Gastrocnemius medialis (tissue), 4 donors: ENCODE measurements at regions not wholly inside any gene's neighbourhood (a gene's known extent, or its start where the extent isn't known, plus 50 kb on each side); places are given as distances from the start of the nearest gene placed in this dataset.
"Not testable (repeated sequence)": the region's sequence is repeated elsewhere in the genome, so short reads cannot be mapped to it uniquely, and the experiment has no call there.

Experiments used
- ATAC-seq, 2 donors: fragments of 150-250 bp; one replicate each; pipeline ENCODE4 v1.9.1; 2016
- DNase-seq, 2 donors: peaks; one replicate each; pipeline ENCODE4 v3.0.0-alpha.2; 2019
- H3K27ac ChIP-seq, 4 donors: fragments of 200-600 bp; sonication (generic); 1 replicate in 1 of 4; 2 replicates in 3 of 4; pipeline ENCODE4 v1.5.1; 2016 to 2018; ENCODE audit warnings: mild to moderate bottlenecking in 2 of 4, moderate library complexity in 1 of 4
- H3K27me3 ChIP-seq, 3 donors: fragments of 200-600 bp; sonication (generic) in 2 of 3; 1 replicate in 1 of 3; 2 replicates in 2 of 3; pipeline versions ENCODE4 v1.5.1 to v1.6.0; 2016 to 2019; ENCODE audit warnings: mild to moderate bottlenecking in 1 of 3, moderate library complexity in 1 of 3
- H3K36me3 ChIP-seq, 2 donors: fragments of 200-600 bp; sonication (generic) in 1 of 2; one replicate each; pipeline ENCODE4 v1.5.1; 2017 to 2018
- H3K4me1 ChIP-seq, 2 donors: fragments of 200-600 bp; sonication (generic) in 1 of 2; one replicate each; pipeline ENCODE4 v1.5.1; 2016 to 2017; ENCODE audit warnings: mild to moderate bottlenecking in 2 of 2
- H3K4me3 ChIP-seq, 4 donors: fragments of 200-600 bp; sonication (generic) in 3 of 4; 1 replicate in 1 of 4; 2 replicates in 3 of 4; pipeline ENCODE4 v1.5.1; 2016 to 2019; ENCODE audit warnings: mild to moderate bottlenecking in 2 of 4
- H3K9me3 ChIP-seq, 3 donors: fragments of 200-600 bp; sonication (generic) in 2 of 3; 1 replicate in 1 of 3; 2 replicates in 2 of 3; pipeline ENCODE4 v1.5.1; 2016 to 2019
- CTCF ChIP-seq, 5 experiments: fragments of 450-650 bp in 3 of 5; fragments of 200-600 bp in 2 of 5; sonication (generic) in 2 of 5; IDR thresholded peaks in 4 of 5; conservative IDR thresholded peaks in 1 of 5; 1 replicate in 4 of 5; 2 replicates in 1 of 5; pipeline ENCODE4 v1.5.1; 2016 to 2019; ENCODE audit warnings: antibody characterized with exemption in 5 of 5, mild to moderate bottlenecking in 3 of 5, moderate library complexity in 3 of 5
- POLR2A ChIP-seq, 2 donors: fragments of 450-650 bp; IDR thresholded peaks; one replicate each; pipeline ENCODE4 v1.6.1; 2017; ENCODE audit warnings: antibody characterized with exemption in 2 of 2, mild to moderate bottlenecking in 2 of 2, moderate library complexity in 2 of 2
- in situ Hi-C, 4 donors: fragments of 200-750 bp; cut with MboI; loops; one replicate each; pipeline versions ENCODE4 v1.15.0 to v1.8.0; 2017; ENCODE audit warnings: low sequenced_read_pairs in 4 of 4
- intact Hi-C: fragments of 100-400 bp; cut with DNase I; formaldehyde crosslinking; loops from one replicate; pipeline ENCODE4 v1.15.1; 2023; ENCODE audit warnings: low total_unique reads

GRCh38 chr2:16066261-16067036, 126.1 kb downstream of the MYCN start:
- Histone ChIP-seq H3K4me3 (no peak overlapping the region), H3K27ac (no peak overlapping the region), H3K4me1 (no peaks in the 10 kb centered on the region), H3K9me3 (no peaks in the 10 kb centered on the region), H3K36me3 (no peaks in the 10 kb centered on the region), H3K27me3 (no peaks in the 10 kb centered on the region)
- DNase-seq, result no peak
- no peak for ATAC-seq
- in situ Hi-C loops, result no loop called here
- intact Hi-C loops, result no loop called here
- TF ChIP-seq CTCF (IDR thresholded peaks at IDR 0.05 in 4 of 5, conservative IDR thresholded peaks at IDR 0.05 in 1 of 5) (no peak), POLR2A (IDR thresholded peaks at IDR 0.05) (no peak)

DNA sequence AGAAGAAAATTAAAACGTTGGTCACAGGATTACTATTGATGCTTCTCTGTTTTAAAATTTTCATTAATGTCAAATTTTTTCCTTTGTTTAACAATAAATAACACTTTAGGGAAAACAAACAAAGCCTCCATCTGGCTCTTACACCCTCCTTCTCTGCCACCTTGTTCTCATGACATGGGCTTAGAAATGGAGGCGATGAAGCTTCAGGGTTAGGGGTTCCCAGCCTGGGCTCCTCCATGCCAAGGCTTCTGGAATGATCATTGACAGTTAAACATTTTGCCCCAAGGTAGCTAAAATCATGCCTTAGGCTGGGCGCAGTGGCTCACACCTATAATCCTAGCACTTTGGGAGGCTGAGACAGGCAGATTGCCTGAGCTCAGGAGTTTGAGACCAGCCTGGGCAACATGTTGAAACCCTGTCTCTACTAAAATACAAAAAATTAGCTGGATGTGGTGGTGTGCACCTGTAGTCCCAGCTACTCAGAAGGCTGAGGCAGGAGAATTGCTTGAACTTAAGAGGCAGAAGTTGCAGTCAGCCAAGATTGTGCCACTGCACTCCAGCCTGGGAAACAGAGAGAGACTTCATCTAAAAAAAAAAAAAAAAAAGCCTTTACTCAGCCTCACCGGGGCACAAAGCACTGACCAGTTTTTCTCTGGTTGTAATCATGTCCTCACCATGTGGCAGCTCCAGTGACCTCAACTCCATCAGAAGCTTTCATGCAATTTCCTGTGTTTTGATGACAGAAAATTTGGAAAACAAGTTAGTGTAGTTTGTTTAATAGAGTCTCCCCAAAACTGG, 125.1 kb downstream of the MYCN start:
- H3K4me3 ChIP-seq, H3K4me1 ChIP-seq, H3K36me3 ChIP-seq, H3K9me3 ChIP-seq, DNase-seq, ATAC-seq, H3K27ac ChIP-seq, intact Hi-C loops, in situ Hi-C loops, H3K27me3 ChIP-seq: not testable (repeated sequence)

- no peak for DNase-seq
- intact Hi-C loops (no loop called here), in situ Hi-C loops (no loop called here)
- no peaks in the 10 kb centered on the region for H3K4me1 ChIP-seq
- no peaks in the 10 kb centered on the region for H3K27me3 ChIP-seq
- TF ChIP-seq POLR2A (IDR thresholded peaks at IDR 0.05), result no peak
- TF ChIP-seq CTCF (IDR thresholded peaks at IDR 0.05 in 4 of 5, conservative IDR thresholded peaks at IDR 0.05 in 1 of 5), result no peak
- ATAC-seq, result no peak
- H3K36me3 ChIP-seq, result no peaks in the 10 kb centered on the region
- no peaks in the 10 kb centered on the region for H3K9me3 ChIP-seq
- no peak overlapping the region for H3K27ac ChIP-seq
- no peak overlapping the region for H3K4me3 ChIP-seq
Measured at GRCh38 chr2:16064745-16065144, 124.4 kb downstream of the MYCN start.

DNA sequence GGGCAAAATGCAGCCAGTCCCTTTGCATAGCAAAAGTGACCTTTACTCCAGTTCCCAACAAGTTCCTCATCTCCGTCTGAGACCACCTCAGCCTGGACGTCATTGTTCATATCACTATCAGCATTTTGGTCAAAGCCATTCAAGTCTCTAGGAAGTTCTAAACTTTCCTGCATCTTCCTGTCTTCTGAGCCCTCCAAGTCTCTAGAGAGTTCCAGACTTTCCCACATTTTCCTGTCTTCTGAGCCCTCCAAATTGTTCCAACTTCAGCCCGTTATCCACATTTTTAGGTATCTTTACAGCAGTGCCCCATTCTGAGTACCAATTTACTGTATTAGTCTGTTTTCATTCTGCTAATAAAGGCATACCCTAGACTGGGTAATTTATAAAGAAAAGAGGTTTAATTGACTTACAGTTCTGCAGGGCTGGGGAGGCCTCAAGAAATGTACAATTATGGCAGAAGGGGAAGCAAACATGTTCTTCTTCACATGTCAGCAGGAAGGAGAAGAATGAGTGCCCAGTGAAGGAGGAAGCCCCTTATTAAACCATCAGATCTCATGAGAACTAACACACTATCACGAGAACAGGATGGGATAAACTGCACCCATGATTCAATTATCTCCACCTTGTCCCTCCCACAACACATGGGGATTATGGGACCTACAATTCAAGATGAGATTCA, 123.7 kb downstream of the MYCN start:
- ATAC-seq (no peak), DNase-seq (no peak)
- in situ Hi-C loops, result no loop called here
- no peaks in the 10 kb centered on the region for H3K4me1 ChIP-seq
- intact Hi-C loops, result no loop called here
- H3K4me3 ChIP-seq, result no peak overlapping the region
- H3K36me3 ChIP-seq, result no peaks in the 10 kb centered on the region
- no peaks in the 10 kb centered on the region for H3K9me3 ChIP-seq
- TF ChIP-seq POLR2A (IDR thresholded peaks at IDR 0.05) (no peak), CTCF (IDR thresholded peaks at IDR 0.05 in 4 of 5, conservative IDR thresholded peaks at IDR 0.05 in 1 of 5) (no peak)
- no peaks in the 10 kb centered on the region for H3K27me3 ChIP-seq
- H3K27ac ChIP-seq, result no peak overlapping the region

- Histone ChIP-seq H3K4me3 (no peak overlapping the region), H3K9me3 (no peaks in the 10 kb centered on the region), H3K27me3 (no peaks in the 10 kb centered on the region), H3K4me1 (no peaks in the 10 kb centered on the region), H3K36me3 (no peaks in the 10 kb centered on the region), H3K27ac (no peak overlapping the region)
- intact Hi-C loops, result no loop called here
- no peak for TF ChIP-seq POLR2A (IDR thresholded peaks at IDR 0.05)
- TF ChIP-seq CTCF (IDR thresholded peaks at IDR 0.05 in 4 of 5, conservative IDR thresholded peaks at IDR 0.05 in 1 of 5), result no peak
- DNase-seq (no peak), ATAC-seq (no peak)
- in situ Hi-C loops, result no loop called here
Measured at GRCh38 chr2:16063251-16063850, 123.0 kb downstream of the MYCN start.
